Bronchial epithelial cell (primary cell): ENCODE measurements at regions not wholly inside any gene's neighbourhood (a gene's known extent, or its start where the extent isn't known, plus 50 kb on each side); places are given as distances from the start of the nearest gene placed in this dataset.

Experiments
- DNase-seq: peaks from one replicate; pipeline ENCODE4 v3.0.0-alpha.2; 2010; ENCODE audit warnings: low read depth
- FAIRE-seq: peaks from 2 replicates; lab custom pipeline; 2011; peaks lifted over from hg19 to GRCh38; lab: Jason Lieb, UNC
- H3K27me3 ChIP-seq: 2 replicates; pipeline ENCODE4 v1.5.1; 2011; ENCODE audit warnings: low read length; ENCODE audit not compliant: control insufficient read depth, insufficient read depth
- H3K36me3 ChIP-seq: 2 replicates; pipeline ENCODE4 v1.5.1; 2011; ENCODE audit warnings: low read length; ENCODE audit not compliant: control insufficient read depth, insufficient read depth
- H3K4me3 ChIP-seq: 2 replicates; pipeline ENCODE4 v1.5.1; 2011; ENCODE audit warnings: mild to moderate bottlenecking, low read depth, low read length, control low read depth
- CTCF ChIP-seq: IDR thresholded peaks from 2 replicates; pipeline ENCODE4 v1.5.1; 2011; ENCODE audit warnings: mild to moderate bottlenecking, moderate library complexity, low read length, control low read depth, inconsistent platforms; ENCODE audit not compliant: insufficient read depth, severe bottlenecking

GRCh38 chr7:47026780-47027361 is 555.0 kb downstream of the TNS3 start:
- DNase-seq, result no peak
- FAIRE-seq, result no peak
- H3K4me3 ChIP-seq, result no peak overlapping the region
- TF ChIP-seq CTCF, result no peak
- H3K36me3 ChIP-seq, result no peaks in the 10 kb centered on the region
- H3K27me3 ChIP-seq, result peaks cover 1% of the 10 kb centered on the region

GRCh38 chr7:47024991-47025390 is 556.9 kb downstream of the TNS3 start:
- FAIRE-seq (no peak), DNase-seq (no peak)
- H3K36me3 ChIP-seq, result no peaks in the 10 kb centered on the region
- H3K4me3 ChIP-seq, result no peak overlapping the region
- peaks cover 1% of the 10 kb centered on the region for H3K27me3 ChIP-seq
- TF ChIP-seq CTCF, result no peak

- Histone ChIP-seq H3K27me3 (no peaks in the 10 kb centered on the region), H3K36me3 (no peaks in the 10 kb centered on the region), H3K4me3 (no peak overlapping the region)
- DNase-seq (no peak), FAIRE-seq (no peak)
- no peak for TF ChIP-seq CTCF
Measured at GRCh38 chr7:47008461-47008860, 573.5 kb downstream of the TNS3 start.

- H3K27me3 ChIP-seq, result no peaks in the 10 kb centered on the region
- DNase-seq, result no peak
- FAIRE-seq, result no peak
- H3K4me3 ChIP-seq, result no peak overlapping the region
- no peak for TF ChIP-seq CTCF
- no peaks in the 10 kb centered on the region for H3K36me3 ChIP-seq
Measured at GRCh38 chr7:47007471-47007870, 574.4 kb downstream of the TNS3 start.

- DNase-seq (no peak), FAIRE-seq (no peak)
- H3K4me3 ChIP-seq, result no peak overlapping the region
- no peak for TF ChIP-seq CTCF
- no peaks in the 10 kb centered on the region for H3K36me3 ChIP-seq
- H3K27me3 ChIP-seq, result no peaks in the 10 kb centered on the region
Measured at GRCh38 chr7:47000561-47000960, 581.4 kb downstream of the TNS3 start.

- TF ChIP-seq CTCF, result no peak
Measured at GRCh38 chr7:46999866-47000265, 582.0 kb downstream of the TNS3 start.

More at GRCh38 chr7:46999866-47000265, 582.0 kb downstream of the TNS3 start:
- DNase-seq, result no peak
- Histone ChIP-seq H3K27me3 (no peaks in the 10 kb centered on the region), H3K36me3 (no peaks in the 10 kb centered on the region), H3K4me3 (no peak overlapping the region)
- no peak for FAIRE-seq
